ENCODE measurements at regions not wholly inside any gene's neighbourhood (a gene's known extent, or its start where the extent isn't known, plus 50 kb on each side); places are given as distances from the start of the nearest gene placed in this dataset.

DNA sequence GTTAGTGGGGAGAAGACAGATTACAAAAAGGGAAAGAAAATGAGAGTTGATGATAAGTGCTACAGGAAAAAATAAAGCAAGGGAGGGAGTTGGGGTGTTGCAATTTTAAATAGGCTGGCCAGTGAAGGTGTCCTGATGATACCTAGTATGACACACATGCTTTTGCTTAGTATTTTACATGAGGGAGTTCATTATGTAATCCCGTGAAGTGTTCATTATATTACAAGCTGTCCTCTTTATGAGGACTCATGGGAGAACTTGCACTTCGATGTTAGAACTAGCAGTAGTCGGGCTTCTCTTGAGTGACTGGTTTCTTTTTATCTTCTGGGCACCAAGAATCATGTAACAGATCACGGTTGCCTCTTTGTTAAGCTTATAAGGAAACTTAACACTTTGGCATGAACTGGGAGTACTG is 102.3 kb upstream of the MTPN start:
- no peaks in the 10 kb centered on the region for H3K36me3 ChIP-seq
- TF ChIP-seq, protein P1, sequence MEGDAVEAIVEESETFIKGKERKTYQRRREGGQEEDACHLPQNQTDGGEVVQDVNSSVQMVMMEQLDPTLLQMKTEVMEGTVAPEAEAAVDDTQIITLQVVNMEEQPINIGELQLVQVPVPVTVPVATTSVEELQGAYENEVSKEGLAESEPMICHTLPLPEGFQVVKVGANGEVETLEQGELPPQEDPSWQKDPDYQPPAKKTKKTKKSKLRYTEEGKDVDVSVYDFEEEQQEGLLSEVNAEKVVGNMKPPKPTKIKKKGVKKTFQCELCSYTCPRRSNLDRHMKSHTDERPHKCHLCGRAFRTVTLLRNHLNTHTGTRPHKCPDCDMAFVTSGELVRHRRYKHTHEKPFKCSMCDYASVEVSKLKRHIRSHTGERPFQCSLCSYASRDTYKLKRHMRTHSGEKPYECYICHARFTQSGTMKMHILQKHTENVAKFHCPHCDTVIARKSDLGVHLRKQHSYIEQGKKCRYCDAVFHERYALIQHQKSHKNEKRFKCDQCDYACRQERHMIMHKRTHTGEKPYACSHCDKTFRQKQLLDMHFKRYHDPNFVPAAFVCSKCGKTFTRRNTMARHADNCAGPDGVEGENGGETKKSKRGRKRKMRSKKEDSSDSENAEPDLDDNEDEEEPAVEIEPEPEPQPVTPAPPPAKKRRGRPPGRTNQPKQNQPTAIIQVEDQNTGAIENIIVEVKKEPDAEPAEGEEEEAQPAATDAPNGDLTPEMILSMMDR (IDR thresholded peaks at IDR 0.05) = no peak
- TF ChIP-seq POLR2AphosphoS5 (IDR thresholded peaks at IDR 0.05) = no peak
- no peak for TF ChIP-seq POLR2A (IDR thresholded peaks at IDR 0.05)
- H3K4me1 ChIP-seq (replicated peaks) = no peaks in the 10 kb centered on the region
- no peak for DNase-seq (ENCODE audit: low spot score)
- no peak overlapping the region for H3K27ac ChIP-seq
- WGBS = 45% methylated on average over 4 of the region's 4 CpGs
- no peaks in the 10 kb centered on the region for H3K9me3 ChIP-seq
- intact Hi-C loops (cut with DNase I) = no loop called here
- H3K4me3 ChIP-seq = no peak overlapping the region
- no peaks in the 10 kb centered on the region for H3K27me3 ChIP-seq (replicated peaks; ENCODE audit: insufficient read depth)

- no peak for DNase-seq (ENCODE audit: low spot score)
- no peak overlapping the region for H3K4me3 ChIP-seq
- H3K27ac ChIP-seq = no peak overlapping the region
- TF ChIP-seq POLR2A (IDR thresholded peaks at IDR 0.05) = no peak
- TF ChIP-seq, protein P1 (IDR thresholded peaks at IDR 0.05) = no peak
- no peak for TF ChIP-seq POLR2AphosphoS5 (IDR thresholded peaks at IDR 0.05)
- 92% methylated on average over 1 of the region's 1 CpG for WGBS
- intact Hi-C loops (cut with DNase I) = no loop called here
- no peaks in the 10 kb centered on the region for H3K4me1 ChIP-seq (replicated peaks)
- H3K36me3 ChIP-seq = no peaks in the 10 kb centered on the region
- H3K27me3 ChIP-seq (replicated peaks; ENCODE audit: insufficient read depth) = no peaks in the 10 kb centered on the region
- H3K9me3 ChIP-seq = no peaks in the 10 kb centered on the region
Measured at GRCh38 chr7:136079066-136079465, 101.9 kb upstream of the MTPN start.

DNA sequence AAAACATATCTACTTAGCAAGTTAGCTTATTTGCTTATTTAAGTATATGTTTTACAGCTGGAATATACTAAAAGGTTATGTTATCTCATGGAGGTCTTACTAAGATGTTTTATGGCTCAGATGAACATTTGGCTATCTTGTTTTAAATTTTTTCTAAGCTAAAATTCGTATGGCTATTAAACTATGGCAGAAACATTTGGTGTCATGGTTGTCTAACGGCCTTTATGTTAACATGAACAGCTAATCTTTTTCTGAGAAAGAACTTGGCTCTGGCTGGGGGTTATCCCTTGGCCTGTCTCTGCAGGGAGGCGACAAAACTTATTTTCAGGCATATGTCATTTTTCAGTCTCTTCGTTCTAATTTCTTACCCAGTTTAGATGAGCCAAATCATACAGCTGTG is 101.5 kb upstream of the MTPN start:
- no peaks in the 10 kb centered on the region for H3K9me3 ChIP-seq
- TF ChIP-seq POLR2A (IDR thresholded peaks at IDR 0.05) (no peak), POLR2AphosphoS5 (IDR thresholded peaks at IDR 0.05) (no peak)
- TF ChIP-seq, protein P1 (IDR thresholded peaks at IDR 0.05) = no peak
- no peak for DNase-seq (ENCODE audit: low spot score)
- no peak overlapping the region for H3K4me3 ChIP-seq
- intact Hi-C loops (cut with DNase I) = no loop called here
- 79% methylated on average over 4 of the region's 4 CpGs for WGBS
- H3K36me3 ChIP-seq = no peaks in the 10 kb centered on the region
- no peak overlapping the region for H3K27ac ChIP-seq
- H3K27me3 ChIP-seq (replicated peaks; ENCODE audit: insufficient read depth) = no peaks in the 10 kb centered on the region
- no peaks in the 10 kb centered on the region for H3K4me1 ChIP-seq (replicated peaks)

DNA sequence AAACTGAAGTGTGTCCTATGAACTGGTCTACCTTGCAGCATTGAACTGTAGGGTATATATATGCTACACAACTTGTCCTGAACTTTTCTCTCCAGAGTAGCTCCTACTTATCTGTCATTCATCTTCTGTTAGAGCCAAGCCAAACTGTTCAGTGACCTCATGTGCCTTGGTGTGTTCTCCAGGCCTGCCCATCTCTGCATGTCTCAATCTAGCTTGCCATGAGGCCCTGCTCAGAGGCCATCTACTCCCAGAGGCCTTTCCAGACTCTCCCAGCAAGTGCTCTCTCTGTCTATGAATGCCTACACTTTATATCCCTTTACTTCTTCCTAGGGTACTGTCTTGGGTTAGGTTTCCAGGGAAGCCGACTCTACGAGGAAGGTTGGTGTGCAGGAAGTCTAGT is 99.8 kb upstream of the MTPN start:
- Histone ChIP-seq H3K36me3 (no peaks in the 10 kb centered on the region), H3K27ac (no peak overlapping the region), H3K4me1 (replicated peaks) (no peaks in the 10 kb centered on the region), H3K27me3 (replicated peaks; ENCODE audit: insufficient read depth) (no peaks in the 10 kb centered on the region), H3K9me3 (no peaks in the 10 kb centered on the region), H3K4me3 (no peak overlapping the region)
- no peak for DNase-seq (ENCODE audit: low spot score)
- TF ChIP-seq POLR2A (IDR thresholded peaks at IDR 0.05) (no peak), POLR2AphosphoS5 (IDR thresholded peaks at IDR 0.05) (no peak)
- TF ChIP-seq, protein P1 (IDR thresholded peaks at IDR 0.05) = no peak
- 85% methylated on average over 2 of the region's 2 CpGs for WGBS
- intact Hi-C loops (cut with DNase I) = no loop called here

DNA sequence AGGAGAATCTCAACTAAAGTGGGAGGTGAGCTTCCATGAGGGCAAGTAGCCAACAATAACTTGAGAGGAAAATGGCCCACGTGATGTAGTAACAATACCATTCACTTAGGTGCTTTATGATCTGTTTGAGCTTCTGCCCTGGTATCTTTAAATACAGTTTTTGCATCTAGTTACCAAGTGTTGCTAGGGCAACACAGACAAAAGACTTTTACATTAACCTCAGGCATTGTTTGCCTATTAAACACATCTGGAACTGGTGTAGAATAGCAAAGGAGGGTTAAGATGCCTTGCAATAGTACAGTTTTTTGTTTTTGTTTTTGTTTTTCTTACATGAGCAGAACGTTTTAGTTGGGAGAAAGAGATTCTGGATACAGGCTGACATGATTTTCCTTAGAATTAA is 97.7 kb upstream of the MTPN start:
- TF ChIP-seq POLR2AphosphoS5 (IDR thresholded peaks at IDR 0.05) = no peak
- TF ChIP-seq POLR2A (IDR thresholded peaks at IDR 0.05) = no peak
- TF ChIP-seq, protein P1 (IDR thresholded peaks at IDR 0.05) = no peak
- H3K4me1 ChIP-seq (replicated peaks) = no peaks in the 10 kb centered on the region
- H3K27ac ChIP-seq = no peak overlapping the region
- no peak overlapping the region for H3K4me3 ChIP-seq
- no peak for DNase-seq (ENCODE audit: low spot score)
- no peaks in the 10 kb centered on the region for H3K36me3 ChIP-seq
- intact Hi-C loops (cut with DNase I) = no loop called here
- 21% methylated on average over 2 of the region's 2 CpGs for WGBS
- H3K9me3 ChIP-seq = no peaks in the 10 kb centered on the region
- no peaks in the 10 kb centered on the region for H3K27me3 ChIP-seq (replicated peaks; ENCODE audit: insufficient read depth)

All from prostate gland (tissue), 2 donors.